Endothelial cell of umbilical vein (primary cell): ENCODE measurements at regions not wholly inside any gene's neighbourhood (a gene's known extent, or its start where the extent isn't known, plus 50 kb on each side); places are given as distances from the start of the nearest gene placed in this dataset.

Source experiments
- BruUV-seq: library from RNA; stranded (reverse); fragments of 400-500 nt; replicated peaks from 2 replicates; lab custom pipeline; 2021; lab: Mats Ljungman, UMichigan
- CTCF ChIA-PET: fragments of 300-600, 350-600 bp; sonication (Branson Sonifier 250); formaldehyde crosslinking; loops from one replicate; lab custom pipeline; 2021; ENCODE audit warnings: antibody characterized with exemption, inconsistent platforms; lab: Charles Lee
- POLR2A ChIA-PET: fragments of 300-600, 350-600 bp; sonication (Branson Sonifier 250); formaldehyde crosslinking; loops from one replicate; lab custom pipeline; 2021; ENCODE audit warnings: antibody characterized with exemption, inconsistent platforms; lab: Charles Lee
- DNase-seq: peaks from one replicate; pipeline ENCODE4 v3.0.0-alpha.2; 2011; ENCODE audit warnings: low read depth, low spot score
- FAIRE-seq: peaks from 2 replicates; lab custom pipeline; 2011; peaks lifted over from hg19 to GRCh38; lab: Jason Lieb, UNC
- H2AFZ ChIP-seq: 2 replicates; pipeline ENCODE4 v1.6.0; 2012; ENCODE audit warnings: low read depth, low read length, control low read depth, inconsistent platforms
- H3K27ac ChIP-seq: 2 replicates; pipeline ENCODE4 v1.5.1; 2011; ENCODE audit warnings: low read depth, mild to moderate bottlenecking, control low read depth, low read length, moderate library complexity; ENCODE audit not compliant: insufficient read depth
- H3K27me3 ChIP-seq, 2 experiments: 2 replicates each; pipeline versions ENCODE4 v1.6.0 to v1.6.1; 2011; ENCODE audit warnings: low read length in 2 of 2, mixed read lengths in 1 of 2; ENCODE audit not compliant: control insufficient read depth in 2 of 2, insufficient read depth in 2 of 2
- H3K36me3 ChIP-seq, 2 experiments: 2 replicates in 1 of 2; 3 replicates in 1 of 2; pipeline ENCODE4 v1.5.1; 2011; ENCODE audit warnings: low read length in 2 of 2, mild to moderate bottlenecking in 1 of 2, moderate library complexity in 1 of 2; ENCODE audit not compliant: control insufficient read depth in 2 of 2, insufficient read depth in 2 of 2; ENCODE audit errors: extremely low read depth in 1 of 2
- H3K4me1 ChIP-seq: 3 replicates; pipeline ENCODE4 v1.5.1; 2011; ENCODE audit warnings: mild to moderate bottlenecking, low read length; ENCODE audit not compliant: control insufficient read depth, insufficient read depth; ENCODE audit errors: extremely low read depth
- H3K4me2 ChIP-seq: 2 replicates; pipeline ENCODE4 v1.6.1; 2011; ENCODE audit warnings: low read length, control low read depth, mixed read lengths; ENCODE audit not compliant: insufficient read depth
- H3K4me3 ChIP-seq, 3 experiments: fragments of 200-600 bp in 1 of 3; sonication (generic), shearing (Covaris generic) in 1 of 3; replicated peaks in 1 of 3; 2 replicates each; pipeline ENCODE4 v1.5.1; 2011 to 2016; ENCODE audit warnings: control low read depth in 3 of 3, low read length in 3 of 3, mild to moderate bottlenecking in 2 of 3, inconsistent platforms in 1 of 3, low read depth in 1 of 3, moderate library complexity in 1 of 3; ENCODE audit not compliant: insufficient read depth in 1 of 3
- H3K79me2 ChIP-seq: 2 replicates; pipeline ENCODE4 v1.6.0; 2012; ENCODE audit warnings: low read length, inconsistent platforms; ENCODE audit not compliant: control insufficient read depth, insufficient read depth
- H3K9ac ChIP-seq: replicated peaks from 2 replicates; pipeline ENCODE3; 2011; ENCODE audit warnings: low read length, control low read depth; ENCODE audit not compliant: insufficient read depth; ENCODE audit errors: extremely low read depth
- H3K9me1 ChIP-seq: replicated peaks from 3 replicates; pipeline ENCODE4 v1.6.0; 2011; ENCODE audit warnings: mild to moderate bottlenecking, low read length; ENCODE audit not compliant: control insufficient read depth, insufficient read depth; ENCODE audit errors: extremely low read depth
- H3K9me3 ChIP-seq: replicated peaks from 2 replicates; pipeline ENCODE4 v1.5.1; 2012; ENCODE audit warnings: low read length, inconsistent platforms; ENCODE audit not compliant: control insufficient read depth, insufficient read depth
- H4K20me1 ChIP-seq: replicated peaks from 2 replicates; pipeline ENCODE3; 2011; ENCODE audit warnings: mild to moderate bottlenecking, low read length; ENCODE audit not compliant: control insufficient read depth, insufficient read depth; ENCODE audit errors: extremely low read depth
- EZH2 ChIP-seq: IDR thresholded peaks from 2 replicates; pipeline ENCODE4 v1.6.1; 2012; ENCODE audit warnings: borderline replicate concordance, low read depth, mild to moderate bottlenecking, moderate library complexity, low read length, inconsistent platforms; ENCODE audit not compliant: severe bottlenecking
- FOS ChIP-seq: IDR thresholded peaks from 2 replicates; pipeline ENCODE4 v1.6.1; 2011; ENCODE audit warnings: mild to moderate bottlenecking, low read length, moderate library complexity, borderline replicate concordance; ENCODE audit not compliant: insufficient read depth
- GATA2 ChIP-seq: IDR thresholded peaks from 2 replicates; pipeline ENCODE4 v1.7.0; 2011; ENCODE audit warnings: low read depth, mild to moderate bottlenecking, moderate library complexity, mixed read lengths, low read length; ENCODE audit not compliant: insufficient read length, insufficient read depth
- JUN ChIP-seq: IDR thresholded peaks from 2 replicates; pipeline ENCODE4 v1.6.1; 2011; ENCODE audit warnings: borderline replicate concordance, low read depth; ENCODE audit not compliant: insufficient read length, insufficient read depth
- MYC ChIP-seq: IDR thresholded peaks from one replicate; pipeline ENCODE4 v1.6.1; 2011; ENCODE audit warnings: mild to moderate bottlenecking, low read depth, low read length
- POLR2A ChIP-seq: IDR thresholded peaks from 2 replicates; pipeline ENCODE4 v1.6.1; 2012; ENCODE audit warnings: low read depth, mild to moderate bottlenecking, control low read depth, low read length
- POLR2AphosphoS5 ChIP-seq: IDR thresholded peaks from 2 replicates; pipeline ENCODE4 v1.6.1; 2012; ENCODE audit warnings: low read depth, mild to moderate bottlenecking, control low read depth, low read length, moderate library complexity; ENCODE audit not compliant: insufficient read depth
- dilution Hi-C: fragments of 300-500 bp; cut with MboI; formaldehyde crosslinking; loops from one replicate; pipeline ENCODE4 v1.15.0; 2019; ENCODE audit warnings: low sequenced_read_pairs; ENCODE audit not compliant: extremely low pct_ligation_motif_present
- intact Hi-C: fragments of 100-400 bp; cut with micrococcal nuclease; formaldehyde crosslinking; loops from one replicate; pipeline ENCODE4 v1.10.0; 2022
- TF ChIP-seq, protein P1 (sequence below): IDR thresholded peaks from 2 replicates; pipeline ENCODE4 v1.6.1; 2011; ENCODE audit not compliant: insufficient read depth, insufficient read length
- TF ChIP-seq, protein P2 (sequence below), 2 donors: IDR thresholded peaks; 1 replicate in 1 of 2; 2 replicates in 1 of 2; pipeline ENCODE4 v1.5.1; 2011; ENCODE audit warnings: low read length in 2 of 2, mild to moderate bottlenecking in 2 of 2, moderate library complexity in 2 of 2, control low read depth in 1 of 2, inconsistent platforms in 1 of 2, low read depth in 1 of 2; ENCODE audit not compliant: insufficient read depth in 1 of 2; ENCODE audit errors: extremely low read depth in 1 of 2

DNA sequence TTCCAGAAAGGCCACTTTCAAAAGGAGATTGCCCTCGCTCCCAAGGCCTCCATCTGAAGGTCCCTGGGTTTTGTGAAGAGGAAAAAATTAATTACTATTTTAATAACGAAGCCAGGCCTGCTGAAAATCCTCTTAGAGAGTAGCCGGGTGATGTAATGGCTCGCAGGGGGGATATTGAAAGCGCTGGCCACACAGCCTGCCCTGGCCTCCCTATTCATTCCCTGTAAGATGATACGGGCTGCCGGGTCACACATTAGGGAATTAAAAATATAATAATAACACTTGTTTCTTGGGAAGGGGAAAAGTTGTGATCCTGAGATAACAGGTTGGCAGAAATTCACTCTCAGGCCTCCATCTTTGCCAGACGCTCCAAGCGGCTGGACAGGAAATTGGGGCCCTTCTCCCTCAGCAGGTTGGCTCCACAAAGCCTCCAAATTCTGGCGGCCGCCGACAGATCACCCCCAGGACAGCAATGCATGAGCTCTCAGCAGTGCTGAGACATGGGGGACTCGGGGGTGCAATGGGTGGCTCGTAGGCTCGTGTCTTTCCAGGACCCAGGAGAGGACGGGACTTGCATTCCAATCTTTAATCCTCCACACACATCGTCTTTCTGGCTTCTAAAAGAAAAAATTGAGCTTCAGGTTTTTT lies 299.9 kb upstream of the SALL3 start:
- FAIRE-seq (no peak), DNase-seq (no peak)
- no peaks in the 10 kb centered on the region for H4K20me1 ChIP-seq
- no peaks in the 10 kb centered on the region for H3K36me3 ChIP-seq
- no peak overlapping the region for H3K27ac ChIP-seq
- BruUV-seq = no TSS peak
- no peak overlapping the region for H3K4me2 ChIP-seq
- no peak overlapping the region for H2AFZ ChIP-seq
- no peak overlapping the region for H3K4me3 ChIP-seq
- TF ChIP-seq POLR2AphosphoS5 = no peak
- no peak for TF ChIP-seq GATA2
- TF ChIP-seq JUN = no peak
- no peak for TF ChIP-seq POLR2A
- no peak for TF ChIP-seq EZH2
- no peak for TF ChIP-seq MYC
- TF ChIP-seq, protein P1, sequence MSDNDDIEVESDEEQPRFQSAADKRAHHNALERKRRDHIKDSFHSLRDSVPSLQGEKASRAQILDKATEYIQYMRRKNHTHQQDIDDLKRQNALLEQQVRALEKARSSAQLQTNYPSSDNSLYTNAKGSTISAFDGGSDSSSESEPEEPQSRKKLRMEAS = no peak
- no peak for TF ChIP-seq FOS
- TF ChIP-seq, protein P2, sequence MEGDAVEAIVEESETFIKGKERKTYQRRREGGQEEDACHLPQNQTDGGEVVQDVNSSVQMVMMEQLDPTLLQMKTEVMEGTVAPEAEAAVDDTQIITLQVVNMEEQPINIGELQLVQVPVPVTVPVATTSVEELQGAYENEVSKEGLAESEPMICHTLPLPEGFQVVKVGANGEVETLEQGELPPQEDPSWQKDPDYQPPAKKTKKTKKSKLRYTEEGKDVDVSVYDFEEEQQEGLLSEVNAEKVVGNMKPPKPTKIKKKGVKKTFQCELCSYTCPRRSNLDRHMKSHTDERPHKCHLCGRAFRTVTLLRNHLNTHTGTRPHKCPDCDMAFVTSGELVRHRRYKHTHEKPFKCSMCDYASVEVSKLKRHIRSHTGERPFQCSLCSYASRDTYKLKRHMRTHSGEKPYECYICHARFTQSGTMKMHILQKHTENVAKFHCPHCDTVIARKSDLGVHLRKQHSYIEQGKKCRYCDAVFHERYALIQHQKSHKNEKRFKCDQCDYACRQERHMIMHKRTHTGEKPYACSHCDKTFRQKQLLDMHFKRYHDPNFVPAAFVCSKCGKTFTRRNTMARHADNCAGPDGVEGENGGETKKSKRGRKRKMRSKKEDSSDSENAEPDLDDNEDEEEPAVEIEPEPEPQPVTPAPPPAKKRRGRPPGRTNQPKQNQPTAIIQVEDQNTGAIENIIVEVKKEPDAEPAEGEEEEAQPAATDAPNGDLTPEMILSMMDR (IDR thresholded peaks at IDR 0.05; ENCODE audit: extremely low read depth in 1 of 2, insufficient read depth in 1 of 2, low read depth in 1 of 2, low read length in 2 of 2) = no peak
- H3K79me2 ChIP-seq = no peaks in the 10 kb centered on the region
- CTCF ChIA-PET = no interaction called here
- H3K9me3 ChIP-seq = peaks cover 2% of the 10 kb centered on the region
- no peak overlapping the region for H3K9ac ChIP-seq
- H3K4me1 ChIP-seq = no peaks in the 10 kb centered on the region
- POLR2A ChIA-PET = no interaction called here
- no peaks in the 10 kb centered on the region for H3K27me3 ChIP-seq
- dilution Hi-C loops (no loop called here), intact Hi-C loops (no loop called here)
- no peaks in the 10 kb centered on the region for H3K9me1 ChIP-seq
